Parathyroid adenoma (tissue), 2 donors: ENCODE measurements at regions not wholly inside any gene's neighbourhood (a gene's known extent, or its start where the extent isn't known, plus 50 kb on each side); places are given as distances from the start of the nearest gene placed in this dataset.

Source experiments
- H2AFZ ChIP-seq: fragments of 300-600 bp; sonication (generic); one replicate; pipeline ENCODE4 v1.7.0; 2017; ENCODE audit warnings: antibody characterized with exemption, mild to moderate bottlenecking
- H3K27ac ChIP-seq: fragments of 300-600 bp; sonication (generic); one replicate; pipeline ENCODE4 v1.7.0; 2017
- H3K27me3 ChIP-seq: fragments of 300-600 bp; sonication (generic); one replicate; pipeline ENCODE4 v1.7.0; 2017; ENCODE audit warnings: low read length; ENCODE audit not compliant: control insufficient read depth, insufficient read depth
- H3K36me3 ChIP-seq: fragments of 300-600 bp; sonication (generic); one replicate; pipeline ENCODE4 v1.7.0; 2017; ENCODE audit warnings: low read length; ENCODE audit not compliant: control insufficient read depth, insufficient read depth
- H3K4me1 ChIP-seq: fragments of 300-600 bp; sonication (generic); one replicate; pipeline ENCODE4 v1.7.0; 2017; ENCODE audit warnings: control low read depth
- H3K4me2 ChIP-seq: fragments of 300-600 bp; sonication (generic); one replicate; pipeline ENCODE4 v1.7.0; 2017; ENCODE audit warnings: low read length
- H3K4me3 ChIP-seq: fragments of 300-600 bp; sonication (generic); one replicate; pipeline ENCODE4 v1.7.0; 2017; ENCODE audit warnings: low read depth, low read length
- H3K79me2 ChIP-seq: fragments of 300-600 bp; sonication (generic); one replicate; pipeline ENCODE4 v1.7.0; 2017; ENCODE audit warnings: control low read depth
- H3K9ac ChIP-seq: fragments of 300-600 bp; sonication (generic); one replicate; pipeline ENCODE4 v1.7.0; 2017; ENCODE audit warnings: mild to moderate bottlenecking
- H3K9me3 ChIP-seq: fragments of 300-600 bp; sonication (generic); one replicate; pipeline ENCODE4 v1.7.0; 2017; ENCODE audit warnings: low read length; ENCODE audit not compliant: control insufficient read depth
- TF ChIP-seq, protein P1 (sequence below): fragments of 300-600 bp; sonication (generic); IDR thresholded peaks from one replicate; pipeline ENCODE4 v1.7.0; 2017; ENCODE audit warnings: antibody characterized with exemption, mild to moderate bottlenecking
- donor health status: primary hyperparathyroidism.

DNA sequence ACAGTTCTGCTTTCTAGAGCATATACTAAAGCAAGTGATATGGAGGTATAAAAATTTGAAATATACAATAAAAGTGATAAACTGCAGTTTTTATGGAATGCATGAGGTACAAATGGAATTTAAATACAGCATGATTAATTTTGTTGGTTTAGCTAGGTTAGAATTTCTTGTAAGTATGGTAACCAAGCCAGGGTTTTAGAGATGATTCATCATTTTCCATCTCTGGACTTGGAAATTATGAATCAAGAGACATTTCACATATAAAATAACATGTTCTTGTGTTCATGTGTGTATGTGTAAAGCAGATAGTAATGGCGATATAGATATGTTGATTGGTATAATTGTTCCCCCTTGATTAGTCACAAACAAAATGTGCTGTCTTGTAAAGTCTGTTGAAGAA lies 1219.8 kb downstream of the CDH8 start:
- Histone ChIP-seq H3K4me3 (no peak overlapping the region), H3K36me3 (no peaks in the 10 kb centered on the region), H2AFZ (no peak overlapping the region), H3K9ac (no peak overlapping the region), H3K9me3 (no peaks in the 10 kb centered on the region), H3K4me1 (no peaks in the 10 kb centered on the region), H3K4me2 (no peak overlapping the region), H3K79me2 (no peaks in the 10 kb centered on the region), H3K27ac (no peak overlapping the region), H3K27me3 (no peaks in the 10 kb centered on the region)
- TF ChIP-seq, protein P1, sequence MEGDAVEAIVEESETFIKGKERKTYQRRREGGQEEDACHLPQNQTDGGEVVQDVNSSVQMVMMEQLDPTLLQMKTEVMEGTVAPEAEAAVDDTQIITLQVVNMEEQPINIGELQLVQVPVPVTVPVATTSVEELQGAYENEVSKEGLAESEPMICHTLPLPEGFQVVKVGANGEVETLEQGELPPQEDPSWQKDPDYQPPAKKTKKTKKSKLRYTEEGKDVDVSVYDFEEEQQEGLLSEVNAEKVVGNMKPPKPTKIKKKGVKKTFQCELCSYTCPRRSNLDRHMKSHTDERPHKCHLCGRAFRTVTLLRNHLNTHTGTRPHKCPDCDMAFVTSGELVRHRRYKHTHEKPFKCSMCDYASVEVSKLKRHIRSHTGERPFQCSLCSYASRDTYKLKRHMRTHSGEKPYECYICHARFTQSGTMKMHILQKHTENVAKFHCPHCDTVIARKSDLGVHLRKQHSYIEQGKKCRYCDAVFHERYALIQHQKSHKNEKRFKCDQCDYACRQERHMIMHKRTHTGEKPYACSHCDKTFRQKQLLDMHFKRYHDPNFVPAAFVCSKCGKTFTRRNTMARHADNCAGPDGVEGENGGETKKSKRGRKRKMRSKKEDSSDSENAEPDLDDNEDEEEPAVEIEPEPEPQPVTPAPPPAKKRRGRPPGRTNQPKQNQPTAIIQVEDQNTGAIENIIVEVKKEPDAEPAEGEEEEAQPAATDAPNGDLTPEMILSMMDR = no peak

DNA sequence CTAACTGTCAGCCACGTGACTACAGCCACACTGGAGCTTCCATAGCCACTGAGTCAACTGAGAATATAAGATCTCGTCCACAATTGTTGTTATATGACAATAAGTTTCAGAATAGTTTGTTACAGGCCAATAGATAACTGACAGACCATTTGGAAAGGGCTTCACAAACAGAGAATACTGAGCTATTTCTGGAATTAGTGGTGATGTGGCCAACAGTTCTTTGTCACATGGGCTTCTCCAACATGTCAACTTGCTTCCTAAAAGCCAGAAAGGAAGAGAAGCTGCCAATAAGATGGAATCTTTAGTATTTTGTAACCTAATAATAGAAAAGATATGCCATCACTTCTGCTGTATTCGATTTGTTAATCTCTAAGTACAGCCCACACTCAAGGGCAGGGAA lies 1220.4 kb downstream of the CDH8 start:
- no peaks in the 10 kb centered on the region for H3K9me3 ChIP-seq
- H3K27ac ChIP-seq = no peak overlapping the region
- TF ChIP-seq, protein P1 = no peak
- H3K4me2 ChIP-seq = no peak overlapping the region
- H2AFZ ChIP-seq = no peak overlapping the region
- H3K79me2 ChIP-seq = no peaks in the 10 kb centered on the region
- H3K4me1 ChIP-seq = no peaks in the 10 kb centered on the region
- no peaks in the 10 kb centered on the region for H3K27me3 ChIP-seq
- no peak overlapping the region for H3K9ac ChIP-seq
- no peak overlapping the region for H3K4me3 ChIP-seq
- no peaks in the 10 kb centered on the region for H3K36me3 ChIP-seq

DNA sequence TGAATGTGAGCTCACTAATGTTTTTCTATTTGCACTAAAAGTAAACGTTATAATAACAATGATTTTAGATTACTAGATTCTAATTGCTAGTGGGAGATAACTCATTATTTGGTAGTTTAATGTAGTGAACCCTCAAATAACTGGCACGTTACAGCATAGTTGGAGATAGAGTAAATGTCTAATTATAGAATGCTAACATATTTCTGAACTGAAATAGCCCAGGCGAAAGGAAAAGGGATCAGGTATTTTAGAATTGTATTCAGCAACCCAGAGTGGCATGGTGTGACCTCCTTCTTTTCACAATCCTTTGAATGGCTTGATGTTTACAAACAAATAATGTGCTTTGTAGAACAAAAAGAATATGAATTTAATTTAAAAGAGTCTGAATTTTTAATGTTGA lies 1221.2 kb downstream of the CDH8 start:
- no peak overlapping the region for H3K27ac ChIP-seq
- no peak overlapping the region for H3K9ac ChIP-seq
- H3K4me2 ChIP-seq = no peak overlapping the region
- H3K79me2 ChIP-seq = no peaks in the 10 kb centered on the region
- no peak overlapping the region for H3K4me3 ChIP-seq
- no peaks in the 10 kb centered on the region for H3K27me3 ChIP-seq
- TF ChIP-seq, protein P1 = no peak
- no peaks in the 10 kb centered on the region for H3K4me1 ChIP-seq
- no peaks in the 10 kb centered on the region for H3K36me3 ChIP-seq
- no peaks in the 10 kb centered on the region for H3K9me3 ChIP-seq
- H2AFZ ChIP-seq = no peak overlapping the region

DNA sequence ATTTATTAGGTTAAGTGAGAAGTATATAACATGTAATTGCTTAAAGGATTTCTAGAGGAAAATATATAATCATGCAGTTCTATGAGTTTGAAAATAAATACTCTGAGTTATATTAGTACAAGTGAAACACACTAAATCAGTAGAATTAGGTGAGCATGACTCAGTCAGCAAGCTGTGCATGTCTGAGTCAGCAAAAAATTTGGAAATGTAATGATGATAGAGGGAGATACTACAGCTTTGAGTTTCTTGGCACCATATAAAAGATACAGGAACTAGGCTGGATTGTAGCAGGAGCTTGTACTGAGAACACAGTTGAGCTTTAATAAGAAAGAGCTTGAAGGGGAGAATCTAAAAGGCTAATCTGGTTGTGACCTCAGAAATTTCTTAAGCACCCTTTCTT lies 1224.6 kb downstream of the CDH8 start:
- TF ChIP-seq, protein P1 = no peak
- no peaks in the 10 kb centered on the region for H3K27me3 ChIP-seq
- no peak overlapping the region for H3K4me3 ChIP-seq
- no peak overlapping the region for H3K27ac ChIP-seq
- no peaks in the 10 kb centered on the region for H3K36me3 ChIP-seq
- no peaks in the 10 kb centered on the region for H3K79me2 ChIP-seq
- H3K9ac ChIP-seq = no peak overlapping the region
- H2AFZ ChIP-seq = no peak overlapping the region
- no peak overlapping the region for H3K4me2 ChIP-seq
- no peaks in the 10 kb centered on the region for H3K9me3 ChIP-seq
- no peaks in the 10 kb centered on the region for H3K4me1 ChIP-seq

DNA sequence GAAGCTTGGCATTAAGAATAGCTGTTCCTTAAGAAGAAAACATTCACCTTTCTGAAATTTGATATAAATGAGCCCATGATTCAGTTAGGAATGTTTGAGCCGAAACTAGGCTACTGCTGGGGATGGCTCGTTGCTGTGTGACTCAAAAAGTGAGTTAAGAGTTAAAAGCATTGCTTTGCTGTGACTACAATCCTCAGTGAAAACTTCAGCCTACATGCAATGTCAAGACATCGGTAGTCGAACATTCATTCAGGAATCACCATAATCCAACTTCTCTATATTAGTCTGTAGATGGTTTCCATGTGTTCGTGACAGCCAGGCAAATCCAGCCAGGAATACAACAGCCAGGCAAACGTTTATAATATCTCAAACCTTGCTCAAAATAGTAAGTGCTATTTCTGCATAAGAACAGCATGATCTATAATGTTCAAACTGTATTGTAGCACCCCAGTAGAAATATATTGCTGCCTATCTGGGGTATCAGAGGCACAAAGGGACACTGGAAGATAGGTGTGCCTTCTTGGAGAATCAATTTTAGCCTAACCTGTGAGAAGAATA lies 1225.1 kb downstream of the CDH8 start:
- H3K9ac ChIP-seq = no peak overlapping the region
- H3K79me2 ChIP-seq = no peaks in the 10 kb centered on the region
- no peaks in the 10 kb centered on the region for H3K36me3 ChIP-seq
- no peaks in the 10 kb centered on the region for H3K27me3 ChIP-seq
- H3K4me3 ChIP-seq = no peak overlapping the region
- H3K4me2 ChIP-seq = no peak overlapping the region
- no peaks in the 10 kb centered on the region for H3K9me3 ChIP-seq
- TF ChIP-seq, protein P1 = no peak
- no peak overlapping the region for H3K27ac ChIP-seq
- no peaks in the 10 kb centered on the region for H3K4me1 ChIP-seq
- H2AFZ ChIP-seq = no peak overlapping the region
